K562 (cell line): ENCODE measurements at regions not wholly inside any gene's neighbourhood (a gene's known extent, or its start where the extent isn't known, plus 50 kb on each side); places are given as distances from the start of the nearest gene placed in this dataset.

Source experiments
- ATAC-seq: fragments of 200-7000 bp; cut with Tn5 transposase; 3 replicates; pipeline ENCODE4 v1.9.1; 2020; ENCODE audit warnings: moderate library complexity
- BruUV-seq: library from RNA; stranded (reverse); fragments of 400-500 nt; replicated peaks from 2 replicates; lab custom pipeline; 2021; lab: Mats Ljungman, UMichigan
- CTCF ChIA-PET: fragments of 300-600 bp; formaldehyde crosslinking; extraction: SDS; loops from one replicate; lab custom pipeline; 2021; ENCODE audit warnings: low intra/inter-chr PET ratio; lab: Yijun Ruan, JAX
- POLR2A ChIA-PET: fragments of 300-600, 350-650 bp; sonication (Branson Sonifier 250); formaldehyde crosslinking; extraction: SDS; loops from one replicate; lab custom pipeline; 2021; ENCODE audit warnings: antibody characterized with exemption, inconsistent platforms; lab: Yijun Ruan, JAX
- DNase-seq, 4 experiments: peaks; one replicate each; pipeline versions ENCODE4 v3.0.0 to v3.0.0-alpha.2; 2011 to 2018; ENCODE audit warnings: low spot score in 3 of 4, mixed read lengths in 3 of 4; ENCODE audit errors: extremely low read depth in 1 of 4
- FAIRE-seq: peaks from 2 replicates; lab custom pipeline; 2011; peaks lifted over from hg19 to GRCh38; lab: Jason Lieb, UNC
- H2AFZ ChIP-seq: 2 replicates; pipeline ENCODE4 v1.6.0; 2011; ENCODE audit warnings: low read depth, low read length, control low read depth, inconsistent platforms
- H3K27ac ChIP-seq: fragments of 200-600 bp; 3 replicates; pipeline ENCODE4 v1.8.0; 2011; ENCODE audit warnings: low read depth, mild to moderate bottlenecking, control low read depth, inconsistent platforms, low read length, moderate library complexity, mixed read lengths; ENCODE audit errors: extremely low read depth
- H3K27me3 ChIP-seq, 2 experiments: fragments of 300-600 bp in 1 of 2; 2 replicates in 1 of 2; 3 replicates in 1 of 2; pipeline versions ENCODE4 v1.6.0 to v1.8.0; 2011; ENCODE audit warnings: inconsistent platforms in 2 of 2, low read length in 2 of 2, mild to moderate bottlenecking in 1 of 2, mixed read lengths in 1 of 2, moderate library complexity in 1 of 2; ENCODE audit not compliant: control insufficient read depth in 2 of 2, insufficient read depth in 2 of 2
- H3K36me3 ChIP-seq: fragments of 300-600 bp; 3 replicates; pipeline ENCODE4 v1.8.0; 2011; ENCODE audit warnings: mild to moderate bottlenecking, low read length, inconsistent platforms; ENCODE audit not compliant: control insufficient read depth, insufficient read depth
- H3K4me1 ChIP-seq, 2 experiments: fragments of 200-600 bp in 1 of 2; replicated peaks in 1 of 2; 2 replicates in 1 of 2; 3 replicates in 1 of 2; pipeline versions ENCODE4 v1.5.1 to v1.8.0; 2011; ENCODE audit warnings: inconsistent platforms in 2 of 2, low read length in 2 of 2, mild to moderate bottlenecking in 1 of 2, mixed read lengths in 1 of 2, moderate library complexity in 1 of 2; ENCODE audit not compliant: control insufficient read depth in 2 of 2, insufficient read depth in 2 of 2
- H3K4me2 ChIP-seq: 2 replicates; pipeline ENCODE4 v1.6.1; 2011; ENCODE audit warnings: low read length, control low read depth, inconsistent platforms, mixed read lengths; ENCODE audit not compliant: insufficient read depth
- H3K4me3 ChIP-seq: fragments of 200-600 bp; sonication (generic), shearing (Covaris generic); 2 replicates; pipeline ENCODE4 v1.5.1; 2016; ENCODE audit warnings: control low read depth, inconsistent platforms
- H3K79me2 ChIP-seq: fragments of 200-600 bp; 3 replicates; pipeline ENCODE4 v1.8.0; 2011; ENCODE audit warnings: low read length, inconsistent platforms; ENCODE audit not compliant: control insufficient read depth, insufficient read depth
- H3K9ac ChIP-seq, 2 experiments: 2 replicates each; pipeline versions ENCODE4 v1.6.0 to v1.6.1; 2011; ENCODE audit warnings: low read depth in 2 of 2, low read length in 2 of 2, control low read depth in 1 of 2, inconsistent platforms in 1 of 2, mild to moderate bottlenecking in 1 of 2, mixed read lengths in 1 of 2; ENCODE audit not compliant: insufficient read depth in 1 of 2
- H3K9me1 ChIP-seq: one replicate; pipeline ENCODE4 v1.6.0; 2011; ENCODE audit warnings: inconsistent platforms, mild to moderate bottlenecking, low read length, moderate library complexity; ENCODE audit not compliant: control insufficient read depth, insufficient read depth
- H3K9me3 ChIP-seq: replicated peaks from 2 replicates; pipeline ENCODE4 v1.5.1; 2011; ENCODE audit warnings: low read depth, low read length, inconsistent platforms; ENCODE audit not compliant: control insufficient read depth, insufficient read depth
- H4K20me1 ChIP-seq: replicated peaks from 2 replicates; pipeline ENCODE4 v1.6.1; 2011; ENCODE audit warnings: low read length, inconsistent platforms, mixed read lengths; ENCODE audit not compliant: control insufficient read depth, insufficient read depth
- BCOR ChIP-seq: fragments of 450-650 bp; IDR thresholded peaks from 2 replicates; pipeline ENCODE4 v1.6.1; 2016
- HDGF ChIP-seq: fragments of 450-650 bp; IDR thresholded peaks from 2 replicates; pipeline ENCODE4 v1.6.1; 2016
- JUNB ChIP-seq: fragments of 450-650 bp; formaldehyde crosslinking; conservative IDR thresholded peaks from 2 replicates; pipeline ENCODE4 v1.4.0; 2020; ENCODE audit warnings: mild to moderate bottlenecking
- MCM3 ChIP-seq: fragments of 450-650 bp; IDR thresholded peaks from 2 replicates; pipeline ENCODE4 v1.6.1; 2016
- MEF2A ChIP-seq: IDR thresholded peaks from 2 replicates; pipeline ENCODE4 v1.6.1; 2011; ENCODE audit warnings: low read depth, mild to moderate bottlenecking, low read length, moderate library complexity; ENCODE audit not compliant: control insufficient read depth
- NUFIP1 ChIP-seq: fragments of 450-650 bp; IDR thresholded peaks from 2 replicates; pipeline ENCODE4 v1.6.1; 2018; ENCODE audit not compliant: partially characterized antibody
- RHOXF2B ChIP-seq: fragments of 250-450 bp; sonication (Bioruptor Pico); conservative IDR thresholded peaks from 2 replicates; pipeline ENCODE4 v1.5.1; 2021
- ZKSCAN8 ChIP-seq: fragments of 200-800 bp; sonication (Bioruptor generic); IDR thresholded peaks from 2 replicates; pipeline ENCODE4 v1.6.1; 2016; ENCODE audit warnings: missing genetic modification characterization, missing compliant biosample characterization
- WGBS: fragments of 100-300 bp; shearing (Covaris generic); methylation state at CpG from one replicate; pipeline ENCODE4 v1.1.6; 2016; ENCODE audit warnings: low coverage, mixed read lengths; ENCODE audit not compliant: insufficient coverage; ENCODE audit errors: missing lambda C conversion rate; 5-methylcytosine and 5-hydroxymethylcytosine counted together
- in situ Hi-C: fragments of 300-500 bp; cut with MboI; formaldehyde crosslinking; loops from 4 replicates; pipeline ENCODE4 v1.15.0; 2018; ENCODE audit warnings: inconsistent platforms, mixed read lengths
- intact Hi-C: fragments of 100-400 bp; cut with micrococcal nuclease; formaldehyde crosslinking; loops from 2 replicates; pipeline ENCODE4 v1.14.2; 2022
- TF ChIP-seq, protein P1 (sequence below): IDR thresholded peaks from 2 replicates; pipeline ENCODE4 v1.6.1; 2012; ENCODE audit warnings: low read depth, low read length, improper control_type of control experiment, borderline replicate concordance
- TF ChIP-seq, protein P2 (sequence below): IDR thresholded peaks from 2 replicates; pipeline ENCODE4 v1.6.1; 2016; ENCODE audit warnings: missing genetic modification characterization, missing compliant biosample characterization

- BruUV-seq: no TSS peak
These were observed 712.9 kb upstream of the MAP3K7 start for GRCh38 chr6:91299544-91300491.

More at GRCh38 chr6:91299544-91300491, 712.9 kb upstream of the MAP3K7 start:
- ATAC-seq: no peak
- Histone ChIP-seq H3K4me3 (no peak overlapping the region), H3K4me2 (no peak overlapping the region), H3K27ac (no peak overlapping the region), H2AFZ (no peak overlapping the region), H3K79me2 (no peaks in the 10 kb centered on the region), H3K9me1 (no peaks in the 10 kb centered on the region), H3K27me3 (no peaks in the 10 kb centered on the region), H3K9ac (no peak overlapping the region), H3K4me1 (no peaks in the 10 kb centered on the region), H3K36me3 (no peaks in the 10 kb centered on the region), H4K20me1 (no peaks in the 10 kb centered on the region), H3K9me3 (no peaks in the 10 kb centered on the region)
- CTCF ChIA-PET: no interaction called here
- intact Hi-C loops (no loop called here), in situ Hi-C loops (no loop called here)
- 0% methylated on average over 7 of the region's 7 CpGs for WGBS
- POLR2A ChIA-PET: no interaction called here
- FAIRE-seq: no peak
- no peak for DNase-seq
- TF ChIP-seq MCM3: no peak
- TF ChIP-seq JUNB (CRISPR knock-in tag): no peak
- TF ChIP-seq MEF2A: no peak
- TF ChIP-seq, protein P1, sequence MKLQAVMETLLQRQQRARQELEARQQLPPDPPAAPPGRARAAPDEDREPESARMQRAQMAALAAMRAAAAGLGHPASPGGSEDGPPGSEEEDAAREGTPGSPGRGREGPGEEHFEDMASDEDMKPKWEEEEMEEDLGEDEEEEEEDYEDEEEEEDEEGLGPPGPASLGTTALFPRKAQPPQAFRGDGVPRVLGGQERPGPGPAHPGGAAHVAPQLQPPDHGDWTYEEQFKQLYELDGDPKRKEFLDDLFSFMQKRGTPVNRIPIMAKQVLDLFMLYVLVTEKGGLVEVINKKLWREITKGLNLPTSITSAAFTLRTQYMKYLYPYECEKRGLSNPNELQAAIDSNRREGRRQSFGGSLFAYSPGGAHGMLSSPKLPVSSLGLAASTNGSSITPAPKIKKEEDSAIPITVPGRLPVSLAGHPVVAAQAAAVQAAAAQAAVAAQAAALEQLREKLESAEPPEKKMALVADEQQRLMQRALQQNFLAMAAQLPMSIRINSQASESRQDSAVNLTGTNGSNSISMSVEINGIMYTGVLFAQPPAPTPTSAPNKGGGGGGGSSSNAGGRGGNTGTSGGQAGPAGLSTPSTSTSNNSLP: no peak
- TF ChIP-seq NUFIP1: no peak
- TF ChIP-seq ZKSCAN8 (CRISPR knock-in tag): no peak
- TF ChIP-seq, protein P2, sequence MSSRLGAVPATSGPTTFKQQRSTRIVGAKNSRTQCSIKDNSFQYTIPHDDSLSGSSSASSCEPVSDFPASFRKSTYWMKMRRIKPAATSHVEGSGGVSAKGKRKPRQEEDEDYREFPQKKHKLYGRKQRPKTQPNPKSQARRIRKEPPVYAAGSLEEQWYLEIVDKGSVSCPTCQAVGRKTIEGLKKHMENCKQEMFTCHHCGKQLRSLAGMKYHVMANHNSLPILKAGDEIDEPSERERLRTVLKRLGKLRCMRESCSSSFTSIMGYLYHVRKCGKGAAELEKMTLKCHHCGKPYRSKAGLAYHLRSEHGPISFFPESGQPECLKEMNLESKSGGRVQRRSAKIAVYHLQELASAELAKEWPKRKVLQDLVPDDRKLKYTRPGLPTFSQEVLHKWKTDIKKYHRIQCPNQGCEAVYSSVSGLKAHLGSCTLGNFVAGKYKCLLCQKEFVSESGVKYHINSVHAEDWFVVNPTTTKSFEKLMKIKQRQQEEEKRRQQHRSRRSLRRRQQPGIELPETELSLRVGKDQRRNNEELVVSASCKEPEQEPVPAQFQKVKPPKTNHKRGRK (tag): no peak
- no peak for TF ChIP-seq HDGF
- no peak for TF ChIP-seq RHOXF2B (CRISPR knock-in tag)
- TF ChIP-seq BCOR: no peak
